ENCODE measurements at regions not wholly inside any gene's neighbourhood (a gene's known extent, or its start where the extent isn't known, plus 50 kb on each side); places are given as distances from the start of the nearest gene placed in this dataset.

DNA sequence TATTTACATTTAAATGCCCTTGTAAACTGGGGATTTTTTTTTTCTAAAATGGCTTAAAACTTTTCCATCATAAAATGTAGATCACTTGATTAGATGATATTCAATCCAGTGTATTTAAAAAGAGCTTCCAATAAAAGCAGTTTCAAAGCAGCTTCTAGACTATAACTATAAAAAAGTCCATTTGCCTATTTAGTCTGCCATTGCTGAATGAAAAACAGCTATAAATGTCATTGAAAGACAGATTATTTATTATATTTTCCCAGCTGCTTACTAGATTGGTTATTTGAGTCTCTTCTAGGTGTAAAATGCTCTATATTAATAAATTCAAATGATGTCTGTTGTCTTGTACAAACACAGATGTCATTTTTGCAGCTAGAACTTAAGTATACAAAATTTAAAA, 414.8 kb downstream of the RMST start:
- TF ChIP-seq, protein P1, sequence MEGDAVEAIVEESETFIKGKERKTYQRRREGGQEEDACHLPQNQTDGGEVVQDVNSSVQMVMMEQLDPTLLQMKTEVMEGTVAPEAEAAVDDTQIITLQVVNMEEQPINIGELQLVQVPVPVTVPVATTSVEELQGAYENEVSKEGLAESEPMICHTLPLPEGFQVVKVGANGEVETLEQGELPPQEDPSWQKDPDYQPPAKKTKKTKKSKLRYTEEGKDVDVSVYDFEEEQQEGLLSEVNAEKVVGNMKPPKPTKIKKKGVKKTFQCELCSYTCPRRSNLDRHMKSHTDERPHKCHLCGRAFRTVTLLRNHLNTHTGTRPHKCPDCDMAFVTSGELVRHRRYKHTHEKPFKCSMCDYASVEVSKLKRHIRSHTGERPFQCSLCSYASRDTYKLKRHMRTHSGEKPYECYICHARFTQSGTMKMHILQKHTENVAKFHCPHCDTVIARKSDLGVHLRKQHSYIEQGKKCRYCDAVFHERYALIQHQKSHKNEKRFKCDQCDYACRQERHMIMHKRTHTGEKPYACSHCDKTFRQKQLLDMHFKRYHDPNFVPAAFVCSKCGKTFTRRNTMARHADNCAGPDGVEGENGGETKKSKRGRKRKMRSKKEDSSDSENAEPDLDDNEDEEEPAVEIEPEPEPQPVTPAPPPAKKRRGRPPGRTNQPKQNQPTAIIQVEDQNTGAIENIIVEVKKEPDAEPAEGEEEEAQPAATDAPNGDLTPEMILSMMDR (IDR thresholded peaks at IDR 0.05; ENCODE audit: insufficient read depth, low read length), result no peak
- TF ChIP-seq, protein P2, sequence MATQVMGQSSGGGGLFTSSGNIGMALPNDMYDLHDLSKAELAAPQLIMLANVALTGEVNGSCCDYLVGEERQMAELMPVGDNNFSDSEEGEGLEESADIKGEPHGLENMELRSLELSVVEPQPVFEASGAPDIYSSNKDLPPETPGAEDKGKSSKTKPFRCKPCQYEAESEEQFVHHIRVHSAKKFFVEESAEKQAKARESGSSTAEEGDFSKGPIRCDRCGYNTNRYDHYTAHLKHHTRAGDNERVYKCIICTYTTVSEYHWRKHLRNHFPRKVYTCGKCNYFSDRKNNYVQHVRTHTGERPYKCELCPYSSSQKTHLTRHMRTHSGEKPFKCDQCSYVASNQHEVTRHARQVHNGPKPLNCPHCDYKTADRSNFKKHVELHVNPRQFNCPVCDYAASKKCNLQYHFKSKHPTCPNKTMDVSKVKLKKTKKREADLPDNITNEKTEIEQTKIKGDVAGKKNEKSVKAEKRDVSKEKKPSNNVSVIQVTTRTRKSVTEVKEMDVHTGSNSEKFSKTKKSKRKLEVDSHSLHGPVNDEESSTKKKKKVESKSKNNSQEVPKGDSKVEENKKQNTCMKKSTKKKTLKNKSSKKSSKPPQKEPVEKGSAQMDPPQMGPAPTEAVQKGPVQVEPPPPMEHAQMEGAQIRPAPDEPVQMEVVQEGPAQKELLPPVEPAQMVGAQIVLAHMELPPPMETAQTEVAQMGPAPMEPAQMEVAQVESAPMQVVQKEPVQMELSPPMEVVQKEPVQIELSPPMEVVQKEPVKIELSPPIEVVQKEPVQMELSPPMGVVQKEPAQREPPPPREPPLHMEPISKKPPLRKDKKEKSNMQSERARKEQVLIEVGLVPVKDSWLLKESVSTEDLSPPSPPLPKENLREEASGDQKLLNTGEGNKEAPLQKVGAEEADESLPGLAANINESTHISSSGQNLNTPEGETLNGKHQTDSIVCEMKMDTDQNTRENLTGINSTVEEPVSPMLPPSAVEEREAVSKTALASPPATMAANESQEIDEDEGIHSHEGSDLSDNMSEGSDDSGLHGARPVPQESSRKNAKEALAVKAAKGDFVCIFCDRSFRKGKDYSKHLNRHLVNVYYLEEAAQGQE (IDR thresholded peaks at IDR 0.05; ENCODE audit: insufficient replicate concordance, low read depth), result no peak
- no peak for TF ChIP-seq POLR2AphosphoS5 (IDR thresholded peaks at IDR 0.05; ENCODE audit: low read depth)
- no peak for TF ChIP-seq SPI1 (IDR thresholded peaks at IDR 0.05; ENCODE audit: borderline replicate concordance, low read depth)
- TF ChIP-seq GABPA (IDR thresholded peaks at IDR 0.05; ENCODE audit: low read depth), result no peak

All from HL-60 (cell line).